ENCODE measurements at regions not wholly inside any gene's neighbourhood (a gene's known extent, or its start where the extent isn't known, plus 50 kb on each side); places are given as distances from the start of the nearest gene placed in this dataset.

DNA sequence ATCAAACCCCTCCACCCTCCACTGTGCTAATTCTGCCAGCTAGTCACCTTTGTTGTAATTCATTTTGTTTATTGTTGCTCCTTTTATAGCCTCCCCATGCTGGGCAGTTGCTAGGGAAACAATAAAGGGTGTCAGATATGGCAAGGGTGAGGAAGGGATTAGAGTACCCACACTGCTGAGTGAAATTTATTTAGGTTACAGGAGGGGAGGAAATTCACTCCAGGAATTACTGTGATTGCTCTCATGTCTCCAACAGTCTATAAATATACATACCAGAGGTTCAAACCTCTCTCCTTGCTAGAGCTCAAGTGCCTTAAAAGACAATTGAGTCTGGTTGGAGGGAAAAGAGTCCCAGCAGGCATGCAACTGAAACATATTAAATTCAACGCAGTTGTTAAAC, 90.6 kb upstream of the ADGRF1 start:
- Histone ChIP-seq H3K27ac (no peak overlapping the region), H3K4me3 (no peak overlapping the region), H3K9me3 (no peaks in the 10 kb centered on the region), H3K27me3 (no peaks in the 10 kb centered on the region), H3K4me1 (peaks cover 0 to 7% of the 10 kb centered on the region in 2 donors), H3K36me3 (no peaks in the 10 kb centered on the region)
- intact Hi-C loops (cut with DNase I; ENCODE audit: low total_unique reads), result no loop called here
- no peak for TF ChIP-seq POLR2A (IDR thresholded peaks at IDR 0.05)
- TF ChIP-seq, protein P1, sequence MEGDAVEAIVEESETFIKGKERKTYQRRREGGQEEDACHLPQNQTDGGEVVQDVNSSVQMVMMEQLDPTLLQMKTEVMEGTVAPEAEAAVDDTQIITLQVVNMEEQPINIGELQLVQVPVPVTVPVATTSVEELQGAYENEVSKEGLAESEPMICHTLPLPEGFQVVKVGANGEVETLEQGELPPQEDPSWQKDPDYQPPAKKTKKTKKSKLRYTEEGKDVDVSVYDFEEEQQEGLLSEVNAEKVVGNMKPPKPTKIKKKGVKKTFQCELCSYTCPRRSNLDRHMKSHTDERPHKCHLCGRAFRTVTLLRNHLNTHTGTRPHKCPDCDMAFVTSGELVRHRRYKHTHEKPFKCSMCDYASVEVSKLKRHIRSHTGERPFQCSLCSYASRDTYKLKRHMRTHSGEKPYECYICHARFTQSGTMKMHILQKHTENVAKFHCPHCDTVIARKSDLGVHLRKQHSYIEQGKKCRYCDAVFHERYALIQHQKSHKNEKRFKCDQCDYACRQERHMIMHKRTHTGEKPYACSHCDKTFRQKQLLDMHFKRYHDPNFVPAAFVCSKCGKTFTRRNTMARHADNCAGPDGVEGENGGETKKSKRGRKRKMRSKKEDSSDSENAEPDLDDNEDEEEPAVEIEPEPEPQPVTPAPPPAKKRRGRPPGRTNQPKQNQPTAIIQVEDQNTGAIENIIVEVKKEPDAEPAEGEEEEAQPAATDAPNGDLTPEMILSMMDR (IDR thresholded peaks at IDR 0.05), result no peak
- DNase-seq, result no peak

DNA sequence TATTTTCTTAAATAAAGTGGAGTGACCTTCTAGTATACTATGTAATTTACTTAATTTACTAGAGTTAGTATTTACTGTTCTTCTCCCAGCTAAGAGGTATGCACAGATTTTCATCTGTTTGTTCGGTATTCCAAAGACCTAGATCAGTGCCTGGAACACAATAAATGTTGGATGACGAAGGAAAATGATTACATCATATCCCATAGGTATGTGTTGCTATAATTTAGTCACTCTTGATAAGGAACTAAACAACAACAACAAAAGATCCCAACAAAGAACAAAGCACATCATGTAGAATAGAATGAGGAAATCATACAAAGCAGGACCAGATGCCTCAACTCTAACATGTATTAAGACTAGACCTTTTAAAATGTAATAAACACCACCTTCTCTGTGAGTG, 89.6 kb upstream of the ADGRF1 start:
- Histone ChIP-seq H3K4me3 (no peak overlapping the region), H3K4me1 (peaks cover 0 to 7% of the 10 kb centered on the region in 2 donors), H3K27me3 (no peaks in the 10 kb centered on the region), H3K9me3 (no peaks in the 10 kb centered on the region), H3K27ac (no peak overlapping the region), H3K36me3 (no peaks in the 10 kb centered on the region)
- no peak for DNase-seq
- intact Hi-C loops (cut with DNase I; ENCODE audit: low total_unique reads), result no loop called here
- TF ChIP-seq POLR2A (IDR thresholded peaks at IDR 0.05), result no peak
- TF ChIP-seq, protein P1 (IDR thresholded peaks at IDR 0.05), result no peak

DNA sequence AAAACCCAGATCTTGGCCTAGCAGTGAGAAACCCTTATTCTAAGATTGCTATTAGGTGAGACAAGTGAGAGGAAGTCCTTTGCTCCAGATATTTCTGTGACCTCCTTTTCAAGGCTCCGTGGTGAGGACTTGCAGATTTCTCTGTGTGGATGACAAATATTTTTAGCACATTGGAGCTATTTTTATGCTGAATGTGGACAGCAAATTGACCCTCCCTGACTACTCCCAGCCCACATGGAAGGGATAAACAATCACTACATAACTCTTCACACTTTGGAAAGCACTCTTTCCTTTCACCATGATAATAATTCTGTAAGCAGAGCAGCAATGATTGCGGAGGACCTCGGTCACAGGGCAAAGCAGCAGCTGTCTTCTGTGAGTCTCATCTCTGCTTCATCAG, 88.0 kb upstream of the ADGRF1 start:
- Histone ChIP-seq H3K27ac (peak overlapping the region in 1 of 2 donors; percentile 28), H3K27me3 (no peaks in the 10 kb centered on the region), H3K4me1 (peaks cover 0 to 7% of the 10 kb centered on the region in 2 donors), H3K36me3 (no peaks in the 10 kb centered on the region), H3K4me3 (no peak overlapping the region), H3K9me3 (no peaks in the 10 kb centered on the region)
- intact Hi-C loops (cut with DNase I; ENCODE audit: low total_unique reads), result no loop called here
- DNase-seq, result no peak
- TF ChIP-seq, protein P1 (IDR thresholded peaks at IDR 0.05), result no peak
- no peak for TF ChIP-seq POLR2A (IDR thresholded peaks at IDR 0.05)

DNA sequence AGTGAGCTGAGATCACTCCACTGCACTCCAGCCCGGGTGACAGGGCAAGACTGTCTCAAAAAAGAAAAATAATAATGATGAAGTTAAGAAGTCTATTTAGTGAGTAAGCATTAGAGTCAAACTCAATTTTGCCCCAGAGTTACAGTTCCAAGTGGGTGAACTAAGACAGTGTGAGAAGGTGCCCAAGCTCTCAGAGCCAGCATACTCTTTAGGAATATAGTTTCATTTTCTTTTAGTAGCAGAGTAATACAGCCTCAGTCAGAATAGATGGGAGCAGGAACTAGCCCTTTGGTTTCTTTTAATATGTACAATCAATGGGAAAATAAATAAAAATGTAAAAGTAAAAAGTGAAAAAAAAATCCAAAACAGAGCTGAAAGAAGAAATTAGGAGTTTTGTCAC, 87.0 kb upstream of the ADGRF1 start:
- TF ChIP-seq, protein P1 (IDR thresholded peaks at IDR 0.05), result no peak
- TF ChIP-seq POLR2A (IDR thresholded peaks at IDR 0.05), result no peak
- DNase-seq, result no peak
- intact Hi-C loops (cut with DNase I; ENCODE audit: low total_unique reads), result no loop called here
- H3K4me1 ChIP-seq, result no peaks in the 10 kb centered on the region
- H3K27ac ChIP-seq, result no peak overlapping the region
- no peaks in the 10 kb centered on the region for H3K27me3 ChIP-seq
- H3K4me3 ChIP-seq, result no peak overlapping the region
- H3K9me3 ChIP-seq, result no peaks in the 10 kb centered on the region
- H3K36me3 ChIP-seq, result no peaks in the 10 kb centered on the region

DNA sequence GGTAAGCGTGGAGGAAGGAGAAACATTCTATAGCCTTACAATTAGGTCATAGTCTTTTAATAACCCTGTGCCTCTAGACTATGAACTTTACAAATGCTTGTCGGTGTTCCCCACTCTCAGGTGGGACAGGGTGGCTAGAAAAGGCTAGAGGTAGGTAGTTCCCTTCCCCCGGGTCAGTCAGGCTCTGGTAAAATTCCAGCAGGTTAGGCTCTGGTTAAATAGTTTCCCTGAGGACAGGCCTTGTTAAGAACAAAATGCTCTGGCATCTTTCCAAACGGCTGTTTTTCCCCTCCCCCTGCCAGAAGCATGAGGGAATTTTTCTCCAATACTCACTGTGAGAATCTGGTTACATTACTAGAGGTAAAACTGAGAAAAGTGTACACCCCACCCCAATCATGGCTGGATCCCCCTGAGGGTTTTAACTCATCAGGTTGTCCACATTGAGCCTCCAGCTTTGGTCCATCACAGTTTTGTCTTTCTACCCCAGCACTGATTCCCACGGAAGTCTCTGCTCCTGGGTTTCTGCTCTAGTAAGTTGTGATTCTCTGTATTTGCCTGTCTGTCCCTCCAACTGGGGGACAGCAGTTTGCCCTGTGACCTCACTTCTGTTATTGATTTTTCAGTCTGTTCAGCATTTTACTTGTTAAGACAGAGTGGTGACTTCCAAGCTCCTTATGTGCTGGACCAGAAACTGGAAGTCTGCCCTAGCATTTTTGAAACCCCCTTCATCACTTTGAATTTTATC, 84.7 kb upstream of the ADGRF1 start:
- no peaks in the 10 kb centered on the region for H3K36me3 ChIP-seq
- no peak overlapping the region for H3K27ac ChIP-seq
- H3K4me1 ChIP-seq, result no peaks in the 10 kb centered on the region
- no peak for TF ChIP-seq POLR2A (IDR thresholded peaks at IDR 0.05)
- TF ChIP-seq, protein P1 (IDR thresholded peaks at IDR 0.05), result no peak
- H3K27me3 ChIP-seq, result no peaks in the 10 kb centered on the region
- H3K9me3 ChIP-seq, result no peaks in the 10 kb centered on the region
- no peak overlapping the region for H3K4me3 ChIP-seq
- DNase-seq, result no peak
- intact Hi-C loops (cut with DNase I; ENCODE audit: low total_unique reads), result no loop called here
